ENCODE measurements at regions not wholly inside any gene's neighbourhood (a gene's known extent, or its start where the extent isn't known, plus 50 kb on each side); places are given as distances from the start of the nearest gene placed in this dataset.
"Not testable (repeated sequence)": the region's sequence is repeated elsewhere in the genome, so short reads cannot be mapped to it uniquely, and the experiment has no call there.

- CTCF ChIA-PET: no interaction called here
- DNase-seq (ENCODE audit: low read depth): no peak
- POLR2A ChIA-PET: no interaction called here
- TF ChIP-seq CTCF (IDR thresholded peaks at IDR 0.05; ENCODE audit: insufficient read depth, low read depth, low read length): no peak
- Histone ChIP-seq H3K36me3 (ENCODE audit: control insufficient read depth, insufficient read depth, low read length) (no peaks in the 10 kb centered on the region), H3K27me3 (ENCODE audit: control insufficient read depth, insufficient read depth, low read length) (no peaks in the 10 kb centered on the region), H3K4me3 (ENCODE audit: low read depth, low read length) (no peak overlapping the region)
These were observed 419.8 kb downstream of the NSUN3 start for GRCh38 chr3:94482686-94483085.

GRCh38 chr3:94483403-94483802 is 420.5 kb downstream of the NSUN3 start:
- H3K4me3 ChIP-seq (ENCODE audit: low read depth, low read length): no peak overlapping the region
- ChIA-PET POLR2A (no interaction called here), CTCF (no interaction called here)
- TF ChIP-seq CTCF (IDR thresholded peaks at IDR 0.05; ENCODE audit: insufficient read depth, low read depth, low read length): no peak
- no peaks in the 10 kb centered on the region for H3K36me3 ChIP-seq (ENCODE audit: control insufficient read depth, insufficient read depth, low read length)
- H3K27me3 ChIP-seq (ENCODE audit: control insufficient read depth, insufficient read depth, low read length): no peaks in the 10 kb centered on the region
- DNase-seq (ENCODE audit: low read depth): no peak

- CTCF ChIA-PET: no interaction called here
- Histone ChIP-seq H3K4me3 (ENCODE audit: low read depth, low read length) (no peak overlapping the region), H3K36me3 (ENCODE audit: control insufficient read depth, insufficient read depth, low read length) (no peaks in the 10 kb centered on the region), H3K27me3 (ENCODE audit: control insufficient read depth, insufficient read depth, low read length) (no peaks in the 10 kb centered on the region)
- no peak for TF ChIP-seq CTCF (IDR thresholded peaks at IDR 0.05; ENCODE audit: insufficient read depth, low read depth, low read length)
- no peak for DNase-seq (ENCODE audit: low read depth)
- POLR2A ChIA-PET: no interaction called here
These were observed 432.1 kb downstream of the NSUN3 start for GRCh38 chr3:94494992-94495391.

- no peak overlapping the region for H3K4me3 ChIP-seq (ENCODE audit: low read depth, low read length)
- ChIA-PET CTCF (no interaction called here), POLR2A (no interaction called here)
- no peaks in the 10 kb centered on the region for H3K27me3 ChIP-seq (ENCODE audit: control insufficient read depth, insufficient read depth, low read length)
- H3K36me3 ChIP-seq (ENCODE audit: control insufficient read depth, insufficient read depth, low read length): no peaks in the 10 kb centered on the region
- no peak for TF ChIP-seq CTCF (IDR thresholded peaks at IDR 0.05; ENCODE audit: insufficient read depth, low read depth, low read length)
- no peak for DNase-seq (ENCODE audit: low read depth)
These were observed 437.3 kb downstream of the NSUN3 start for GRCh38 chr3:94500146-94500545.

GRCh38 chr3:94507354-94507753 is 444.5 kb downstream of the NSUN3 start:
- H3K36me3 ChIP-seq (ENCODE audit: control insufficient read depth, insufficient read depth, low read length); H3K27me3 ChIP-seq (ENCODE audit: control insufficient read depth, insufficient read depth, low read length); DNase-seq (ENCODE audit: low read depth); H3K4me3 ChIP-seq (ENCODE audit: low read depth, low read length); CTCF ChIA-PET; POLR2A ChIA-PET: not testable (repeated sequence)

- ChIA-PET CTCF (no interaction called here), POLR2A (no interaction called here)
- no peak for TF ChIP-seq CTCF (IDR thresholded peaks at IDR 0.05; ENCODE audit: insufficient read depth, low read depth, low read length)
- no peaks in the 10 kb centered on the region for H3K27me3 ChIP-seq (ENCODE audit: control insufficient read depth, insufficient read depth, low read length)
- no peak overlapping the region for H3K4me3 ChIP-seq (ENCODE audit: low read depth, low read length)
- H3K36me3 ChIP-seq (ENCODE audit: control insufficient read depth, insufficient read depth, low read length): no peaks in the 10 kb centered on the region
- no peak for DNase-seq (ENCODE audit: low read depth)
These were observed 450.0 kb downstream of the NSUN3 start for GRCh38 chr3:94512876-94513275.

Data from BJ (cell line).